ENCODE measurements at regions not wholly inside any gene's neighbourhood (a gene's known extent, or its start where the extent isn't known, plus 50 kb on each side); places are given as distances from the start of the nearest gene placed in this dataset.

DNA sequence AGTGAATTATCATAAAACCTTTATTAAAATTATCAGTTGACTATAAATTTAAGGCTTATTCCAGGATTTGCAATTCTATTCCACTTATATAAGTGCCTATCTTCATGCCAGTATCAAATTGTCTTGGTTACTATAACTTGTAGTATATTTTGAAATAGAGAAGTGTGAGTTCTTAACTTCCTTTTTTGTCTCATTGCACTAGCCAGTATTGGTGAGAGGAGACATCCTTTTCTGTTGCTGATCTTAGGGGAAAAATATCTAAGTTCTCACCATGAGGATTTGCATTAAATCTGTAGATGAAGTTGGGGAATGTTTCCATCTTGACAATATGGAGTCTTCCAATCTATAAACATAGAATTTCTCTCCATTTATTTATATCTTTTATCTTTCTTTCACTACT, 104.2 kb upstream of the MKI67 start:
- TF ChIP-seq, protein P1, sequence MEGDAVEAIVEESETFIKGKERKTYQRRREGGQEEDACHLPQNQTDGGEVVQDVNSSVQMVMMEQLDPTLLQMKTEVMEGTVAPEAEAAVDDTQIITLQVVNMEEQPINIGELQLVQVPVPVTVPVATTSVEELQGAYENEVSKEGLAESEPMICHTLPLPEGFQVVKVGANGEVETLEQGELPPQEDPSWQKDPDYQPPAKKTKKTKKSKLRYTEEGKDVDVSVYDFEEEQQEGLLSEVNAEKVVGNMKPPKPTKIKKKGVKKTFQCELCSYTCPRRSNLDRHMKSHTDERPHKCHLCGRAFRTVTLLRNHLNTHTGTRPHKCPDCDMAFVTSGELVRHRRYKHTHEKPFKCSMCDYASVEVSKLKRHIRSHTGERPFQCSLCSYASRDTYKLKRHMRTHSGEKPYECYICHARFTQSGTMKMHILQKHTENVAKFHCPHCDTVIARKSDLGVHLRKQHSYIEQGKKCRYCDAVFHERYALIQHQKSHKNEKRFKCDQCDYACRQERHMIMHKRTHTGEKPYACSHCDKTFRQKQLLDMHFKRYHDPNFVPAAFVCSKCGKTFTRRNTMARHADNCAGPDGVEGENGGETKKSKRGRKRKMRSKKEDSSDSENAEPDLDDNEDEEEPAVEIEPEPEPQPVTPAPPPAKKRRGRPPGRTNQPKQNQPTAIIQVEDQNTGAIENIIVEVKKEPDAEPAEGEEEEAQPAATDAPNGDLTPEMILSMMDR (IDR thresholded peaks at IDR 0.05), result no peak
- TF ChIP-seq POLR2AphosphoS5 (IDR thresholded peaks at IDR 0.05; ENCODE audit: insufficient read depth in 1 of 2, low read depth in 1 of 2) (no peak), POLR2A (IDR thresholded peaks at IDR 0.05) (no peak)
